ENCODE measurements at regions not wholly inside any gene's neighbourhood (a gene's known extent, or its start where the extent isn't known, plus 50 kb on each side); places are given as distances from the start of the nearest gene placed in this dataset.
"Not testable (repeated sequence)": the region's sequence is repeated elsewhere in the genome, so short reads cannot be mapped to it uniquely, and the experiment has no call there.

DNA sequence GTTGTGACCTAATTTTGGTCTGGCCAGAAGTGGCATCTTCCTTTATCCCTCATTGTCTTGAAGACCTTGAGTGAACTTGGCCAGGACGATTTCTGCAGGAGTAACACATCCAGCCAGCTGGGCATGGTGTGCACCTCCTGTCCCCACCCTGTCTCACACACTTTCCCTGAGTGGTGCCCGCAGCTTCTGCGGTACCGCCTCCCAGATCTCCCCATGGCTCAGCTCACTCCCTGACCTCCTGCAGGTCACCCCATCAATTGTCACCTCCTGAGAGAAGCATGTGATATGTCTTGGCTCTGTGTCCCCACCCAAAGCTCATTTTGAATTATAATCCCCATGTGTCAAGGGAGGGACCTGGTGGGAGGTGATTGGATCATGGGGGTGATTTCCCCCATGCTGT, 50.2 kb upstream of the TP53I11 start:
- no peak for DNase-seq (ENCODE audit: low read depth in 2 of 2)

DNA sequence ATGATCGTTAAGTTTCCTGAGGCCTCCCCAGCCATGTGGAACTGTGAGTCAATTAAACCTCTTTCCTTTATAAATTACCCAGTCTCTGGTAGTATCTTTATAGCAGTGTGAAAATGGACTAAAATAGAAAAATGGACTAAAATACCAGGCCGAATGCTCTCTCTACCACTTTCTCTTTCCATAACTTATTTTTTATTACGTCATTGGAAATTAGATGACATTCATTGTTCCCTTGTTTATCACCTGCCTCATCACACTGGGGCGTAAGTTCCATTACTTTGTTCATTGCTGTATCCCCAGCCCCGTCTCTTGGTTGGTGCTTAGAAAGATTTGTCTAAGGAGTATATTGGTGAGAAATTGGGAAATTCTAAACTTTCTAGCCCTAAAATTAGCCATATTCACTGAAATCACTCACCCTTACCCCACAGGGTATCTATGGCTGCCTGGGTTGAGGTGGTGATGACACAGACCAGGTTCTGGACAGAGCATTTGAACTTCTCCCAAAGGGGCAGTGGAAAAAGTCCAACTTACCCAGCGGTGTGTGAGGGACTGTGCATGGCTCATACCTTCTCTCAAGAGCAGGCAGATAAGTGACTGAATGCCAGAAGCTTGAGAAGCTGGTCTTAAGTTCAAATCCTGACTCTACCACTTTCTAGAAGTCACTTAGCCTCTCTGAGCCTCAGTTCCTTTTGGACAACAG, 50.9 kb upstream of the TP53I11 start:
- DNase-seq (ENCODE audit: low read depth in 2 of 2), result no peak

DNA sequence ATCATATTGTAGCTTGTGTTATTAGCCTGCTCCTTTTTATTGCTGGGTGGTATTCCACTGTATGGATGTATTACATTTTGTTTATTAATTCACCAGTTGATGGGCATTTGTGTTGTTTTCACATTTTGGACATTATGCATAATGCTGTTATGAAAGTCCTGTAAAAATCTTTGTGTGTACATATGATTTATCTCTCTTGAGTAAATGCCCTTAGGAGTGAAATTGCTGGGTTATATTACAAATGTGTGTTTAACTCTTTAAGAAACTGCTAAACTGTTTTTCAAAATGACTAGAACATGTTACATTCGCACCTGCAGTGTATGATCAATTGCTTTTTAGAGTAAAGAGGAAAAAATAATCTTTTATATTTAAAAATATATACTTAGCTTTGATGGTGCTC, 54.4 kb upstream of the TP53I11 start:
- DNase-seq (ENCODE audit: low read depth in 2 of 2), result no peak

DNA sequence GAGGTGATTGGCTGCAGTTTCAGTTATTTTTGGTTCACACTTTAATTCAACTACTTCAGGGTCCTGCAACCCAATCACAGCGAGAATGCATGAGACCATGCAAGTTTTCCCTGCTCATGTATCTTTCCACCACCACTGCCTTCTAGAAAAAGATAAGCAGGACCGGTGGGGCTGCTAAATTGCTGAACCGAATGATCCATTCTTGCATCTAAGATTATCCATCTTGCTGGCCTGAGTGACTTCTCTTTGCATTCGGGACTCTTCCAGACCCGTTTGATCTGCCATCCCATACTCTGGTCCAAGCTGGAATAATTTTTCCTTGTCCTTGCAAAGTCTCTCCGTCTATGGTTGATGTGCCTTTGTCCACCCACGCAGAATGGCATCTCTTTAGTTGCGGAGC, 56.3 kb upstream of the TP53I11 start:
- DNase-seq (ENCODE audit: low read depth in 2 of 2), result no peak

DNA sequence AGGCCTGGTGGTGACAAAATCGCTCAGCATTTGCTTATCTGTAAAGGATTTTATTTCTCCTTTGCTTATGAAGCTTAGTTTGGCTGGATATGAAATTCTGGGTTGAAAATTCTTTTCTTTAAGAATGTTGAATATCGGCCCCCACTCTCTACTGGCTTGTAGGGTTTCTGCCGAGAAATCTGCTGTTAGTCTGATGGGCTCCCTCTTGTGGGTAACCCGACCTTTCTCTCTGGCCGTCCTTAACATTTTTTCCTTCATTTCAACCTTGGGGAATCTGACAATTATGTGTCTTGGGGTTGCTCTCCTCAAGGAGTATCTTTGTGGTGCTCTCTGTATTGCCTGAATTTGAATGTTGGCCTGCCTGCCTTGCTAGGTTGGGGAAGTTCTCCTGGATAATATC, 65.3 kb upstream of the TP53I11 start:
- not testable (repeated sequence) for DNase-seq (ENCODE audit: low read depth in 2 of 2)

DNA sequence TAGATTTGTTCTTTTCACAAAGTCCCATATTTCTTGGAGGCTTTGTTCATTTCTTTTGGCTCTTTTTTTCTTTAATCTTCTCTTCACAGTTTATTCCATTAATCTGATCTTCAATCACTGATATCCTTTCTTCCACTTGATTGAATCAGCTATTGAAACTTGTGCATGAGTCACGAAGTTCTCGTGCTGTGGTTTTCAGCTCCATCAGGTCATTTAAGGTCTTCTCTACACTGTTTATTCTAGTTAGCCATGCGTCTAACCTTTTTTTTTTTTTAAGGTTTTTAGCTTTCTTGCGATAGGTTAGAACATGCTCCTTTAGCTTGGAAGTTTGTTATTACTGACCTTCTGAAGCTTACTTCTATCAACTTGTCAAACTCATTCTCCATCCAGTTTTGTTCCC, 65.8 kb upstream of the TP53I11 start:
- not testable (repeated sequence) for DNase-seq (ENCODE audit: low read depth in 2 of 2)

DNA sequence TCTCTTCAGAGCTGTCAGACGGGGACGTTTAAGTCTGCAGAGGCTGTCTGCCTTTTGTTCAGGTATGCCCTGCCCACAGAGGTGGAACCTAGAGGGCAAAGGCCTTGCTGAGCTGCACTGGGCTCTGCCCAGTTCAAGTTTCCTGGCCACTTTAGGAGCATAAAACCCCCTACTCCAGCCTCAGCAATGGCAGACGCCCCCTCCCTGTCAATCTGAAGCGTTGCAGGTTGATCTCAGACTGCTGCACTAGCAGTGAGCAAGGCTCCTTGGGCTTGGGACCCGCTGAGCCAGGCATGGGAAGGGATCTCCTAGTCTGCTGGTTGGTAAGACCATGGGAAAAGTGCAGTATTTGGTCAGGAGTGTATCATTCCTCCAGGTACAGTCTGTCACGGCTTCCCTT, 66.6 kb upstream of the TP53I11 start:
- no peak for DNase-seq (ENCODE audit: low read depth in 2 of 2)

DNA sequence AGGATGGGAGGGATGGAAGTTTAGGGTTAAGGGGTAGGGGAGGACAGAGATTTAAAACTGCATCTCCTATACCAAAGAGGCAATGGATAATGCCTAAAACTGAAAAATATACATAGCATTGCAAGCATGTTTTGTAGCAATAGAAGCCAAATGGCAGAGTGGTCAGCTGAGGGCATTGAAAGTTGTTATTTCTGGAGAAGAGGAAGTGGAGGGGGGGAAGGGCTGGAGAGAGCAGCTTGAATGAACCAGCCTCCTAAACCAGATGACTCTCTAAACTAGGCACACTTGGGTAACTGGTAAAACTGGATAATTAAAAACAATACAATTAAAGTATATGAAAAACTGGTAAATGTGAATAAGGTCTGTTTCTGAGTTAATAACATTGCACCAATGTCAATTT, 70.3 kb upstream of the TP53I11 start:
- no peak for DNase-seq (ENCODE audit: low read depth in 2 of 2)

DNA sequence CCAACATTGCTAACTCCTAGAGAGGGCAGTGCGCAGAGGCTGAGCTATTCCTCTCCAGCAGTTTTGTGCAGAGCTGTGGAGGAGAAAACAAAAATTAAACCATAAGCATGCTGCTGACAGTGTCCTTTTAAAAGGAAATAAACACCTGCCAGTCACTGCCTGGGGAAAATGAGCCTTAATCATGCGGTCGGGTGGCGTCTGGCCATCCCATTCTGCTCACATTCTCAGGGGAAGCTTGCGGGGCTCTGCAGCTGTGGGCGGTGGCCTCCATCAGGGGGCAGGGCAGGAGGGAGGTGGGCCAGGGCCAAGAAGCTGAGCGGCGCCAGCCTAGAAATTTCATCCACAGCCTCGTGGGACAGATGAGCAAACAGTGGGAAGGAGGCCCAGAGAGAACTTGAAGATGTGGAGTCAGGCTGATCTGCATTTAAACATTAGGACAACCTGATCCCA, 71.0 kb upstream of the TP53I11 start:
- no peak for DNase-seq (ENCODE audit: low read depth in 2 of 2)

DNA sequence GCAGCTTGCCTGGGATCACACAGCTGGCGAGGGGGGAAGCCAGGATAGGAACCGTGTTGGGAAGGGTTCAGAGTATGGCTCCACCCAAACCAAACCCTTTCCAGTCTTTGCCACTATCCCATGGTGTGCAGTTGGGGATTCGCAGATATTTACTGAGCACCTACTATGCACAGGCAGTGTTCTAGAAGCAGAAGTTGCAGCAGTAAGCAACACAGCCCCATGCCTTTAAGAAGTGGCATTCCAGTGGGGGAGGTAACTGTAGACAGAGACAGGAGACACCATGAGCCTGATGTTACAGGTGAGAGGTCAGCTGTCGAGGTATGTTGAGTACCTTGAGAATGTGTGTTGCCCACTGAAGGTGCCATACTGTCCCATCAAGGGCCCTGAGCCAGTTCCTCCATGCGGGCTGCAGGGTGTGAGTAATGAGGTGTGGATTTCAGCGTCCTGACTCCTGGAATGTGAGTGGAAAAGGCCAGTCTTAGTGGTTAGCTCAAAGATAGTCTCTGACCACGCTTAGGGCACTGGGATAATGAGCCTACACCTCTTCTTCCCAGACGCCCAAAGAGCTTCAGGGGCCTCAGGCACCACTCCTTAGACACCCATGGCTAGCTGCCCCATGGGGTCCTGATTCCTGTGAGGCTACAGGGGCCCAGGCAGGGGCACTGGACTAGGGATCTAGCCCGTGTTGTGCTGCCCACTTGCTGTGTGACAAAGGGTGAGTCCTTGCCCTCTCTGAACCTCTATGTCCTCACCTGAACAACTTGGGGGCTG, 71.8 kb upstream of the TP53I11 start:
- no peak for DNase-seq (ENCODE audit: low read depth in 2 of 2)

DNA sequence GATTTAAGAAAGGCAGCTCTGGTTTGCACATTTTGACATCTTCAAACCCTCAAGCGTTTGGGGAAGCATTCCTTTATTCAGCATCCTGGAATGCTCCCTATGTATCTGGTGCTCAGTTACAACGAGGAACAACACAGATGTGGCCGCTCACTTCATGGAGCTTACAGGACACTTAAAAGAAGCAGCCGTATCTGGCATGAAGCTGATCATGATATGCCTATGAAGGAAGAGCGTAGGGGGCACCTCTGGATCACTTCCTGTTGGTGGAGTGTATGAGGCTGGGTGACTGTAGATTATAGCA, 72.3 kb upstream of the TP53I11 start:
- DNase-seq (ENCODE audit: low read depth in 2 of 2), result no peak

DNA sequence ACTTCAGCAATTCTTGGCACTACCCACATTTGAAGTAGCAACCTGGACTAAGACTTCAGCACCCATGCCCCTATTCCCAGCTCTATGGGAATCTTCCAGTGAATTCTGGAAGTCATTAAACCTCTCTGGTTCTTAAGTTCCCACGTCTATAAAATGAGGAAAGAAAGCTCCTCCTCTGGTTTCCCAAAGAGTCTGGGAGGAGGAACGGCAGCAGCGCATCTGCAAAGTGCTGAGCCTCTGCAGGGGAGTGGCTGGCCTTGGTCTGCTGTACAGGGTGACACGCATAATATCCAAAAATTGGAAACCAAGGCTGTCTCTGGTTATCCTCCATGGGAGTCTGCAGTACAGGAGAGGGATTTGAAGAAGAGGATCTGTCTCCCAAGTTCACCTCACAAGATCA, 73.6 kb upstream of the TP53I11 start:
- no peak for DNase-seq (ENCODE audit: low read depth in 2 of 2)

DNA sequence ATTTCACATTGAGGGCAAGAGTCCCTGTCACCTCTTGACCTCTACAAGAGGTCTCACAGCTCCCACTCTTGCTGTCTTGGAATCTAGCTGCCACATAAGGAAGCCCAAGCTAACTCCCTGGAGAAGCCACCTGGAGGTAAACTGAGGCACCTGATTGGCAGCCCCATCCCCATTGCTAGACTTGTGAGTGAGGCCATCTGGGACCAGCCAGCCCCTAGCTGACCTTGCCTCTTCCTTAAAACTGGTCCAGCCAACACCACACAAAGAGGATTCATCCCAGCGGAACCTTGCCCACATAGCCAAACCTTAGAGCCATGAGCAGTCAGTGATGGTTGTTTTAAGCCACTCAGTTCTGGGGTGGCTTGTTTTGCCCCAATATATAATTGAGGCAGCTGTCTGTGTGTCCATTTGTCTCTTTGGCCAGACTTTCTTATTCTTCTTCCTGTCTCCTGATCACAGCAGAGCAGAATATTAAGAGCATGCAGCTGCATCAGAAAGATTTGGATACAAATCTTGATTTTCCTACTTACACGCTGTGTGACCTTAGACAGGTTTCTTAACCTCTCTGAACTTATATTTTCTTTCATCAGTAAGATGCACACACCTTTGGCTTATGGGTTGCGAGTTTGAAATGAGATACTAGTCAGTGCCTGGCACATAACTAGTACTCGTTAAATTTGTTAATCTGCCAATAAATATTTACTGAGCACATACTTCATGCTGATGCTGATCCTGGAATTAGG, 74.3 kb upstream of the TP53I11 start:
- DNase-seq (ENCODE audit: low read depth in 2 of 2), result no peak

DNA sequence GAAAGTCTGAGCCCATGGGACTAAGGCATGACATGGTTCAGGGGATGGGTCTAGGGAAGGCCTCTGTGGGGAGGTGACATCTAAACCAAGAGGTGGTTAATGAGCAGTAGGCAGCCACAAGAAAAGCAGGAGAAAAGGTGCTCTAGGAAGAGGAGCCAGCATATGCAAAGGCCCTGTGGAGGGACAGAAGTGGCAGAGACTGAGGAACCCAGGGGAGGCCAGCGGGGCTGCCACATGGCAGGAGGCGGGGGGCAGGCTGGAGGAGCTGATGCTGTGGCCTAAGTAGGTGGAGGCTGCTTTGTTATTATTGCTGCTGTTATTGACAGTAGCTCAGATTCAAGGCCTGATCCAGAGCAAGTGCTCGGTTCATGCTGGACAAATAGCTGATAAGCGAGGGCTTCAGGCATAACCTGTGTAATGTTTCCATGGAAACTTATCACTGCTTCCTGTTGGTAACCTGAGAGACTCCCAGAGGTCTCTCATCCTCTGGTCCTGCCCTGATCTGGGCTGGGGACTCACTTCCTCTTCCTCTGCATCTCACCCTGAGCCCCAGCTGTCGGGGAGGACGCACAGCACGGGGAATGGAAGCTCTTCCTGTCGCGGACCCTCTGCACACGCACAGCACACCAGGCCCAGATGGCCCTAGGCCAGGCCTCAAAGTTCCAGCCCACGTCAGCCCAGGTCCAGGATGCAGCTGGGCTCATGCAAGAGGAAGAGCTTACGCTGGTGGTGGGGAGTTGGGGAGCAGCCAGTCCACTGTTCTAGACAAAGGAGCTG, 75.2 kb upstream of the TP53I11 start:
- DNase-seq (ENCODE audit: low read depth in 2 of 2), result no peak

DNA sequence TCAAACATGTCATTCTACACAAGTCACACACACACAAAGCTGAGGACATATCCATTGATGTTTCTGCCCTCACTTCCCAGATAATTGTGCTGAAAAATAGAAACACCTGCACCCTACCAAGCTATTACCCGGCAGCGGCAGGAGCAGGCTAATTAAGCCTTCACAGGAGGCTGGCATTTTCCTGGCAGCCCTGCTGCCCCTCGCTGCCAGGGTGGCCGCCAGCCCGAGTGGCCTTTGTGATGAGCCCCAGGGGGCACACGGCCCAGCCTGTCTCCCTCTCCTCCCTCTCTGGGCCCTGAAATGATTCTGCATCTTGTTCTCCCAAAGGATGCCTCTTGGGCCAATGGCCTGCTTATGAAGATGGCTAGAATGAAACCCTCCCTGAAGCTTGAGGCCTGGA, 76.2 kb upstream of the TP53I11 start:
- no peak for DNase-seq (ENCODE audit: low read depth in 2 of 2)

DNA sequence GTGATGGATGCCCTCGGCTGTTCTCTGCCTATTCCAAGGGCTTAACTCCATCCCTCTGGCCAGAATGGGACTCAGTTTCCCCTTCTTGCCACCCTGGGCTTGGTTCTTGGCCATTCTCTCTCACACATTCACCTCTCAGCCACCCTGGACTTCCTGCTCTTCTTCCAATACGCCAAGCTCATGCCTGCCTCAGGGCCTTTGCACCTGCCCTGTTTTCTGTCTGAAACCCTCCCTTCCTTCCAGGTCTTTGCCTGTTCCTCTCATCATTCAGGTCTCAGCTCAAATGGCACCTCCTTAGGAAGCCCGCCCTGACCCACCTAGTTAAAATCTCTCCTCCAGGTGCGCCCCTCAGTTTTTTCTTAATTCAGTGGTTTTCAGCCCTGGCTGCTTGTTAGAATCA, 76.6 kb upstream of the TP53I11 start:
- no peak for DNase-seq (ENCODE audit: low read depth in 2 of 2)

DNA sequence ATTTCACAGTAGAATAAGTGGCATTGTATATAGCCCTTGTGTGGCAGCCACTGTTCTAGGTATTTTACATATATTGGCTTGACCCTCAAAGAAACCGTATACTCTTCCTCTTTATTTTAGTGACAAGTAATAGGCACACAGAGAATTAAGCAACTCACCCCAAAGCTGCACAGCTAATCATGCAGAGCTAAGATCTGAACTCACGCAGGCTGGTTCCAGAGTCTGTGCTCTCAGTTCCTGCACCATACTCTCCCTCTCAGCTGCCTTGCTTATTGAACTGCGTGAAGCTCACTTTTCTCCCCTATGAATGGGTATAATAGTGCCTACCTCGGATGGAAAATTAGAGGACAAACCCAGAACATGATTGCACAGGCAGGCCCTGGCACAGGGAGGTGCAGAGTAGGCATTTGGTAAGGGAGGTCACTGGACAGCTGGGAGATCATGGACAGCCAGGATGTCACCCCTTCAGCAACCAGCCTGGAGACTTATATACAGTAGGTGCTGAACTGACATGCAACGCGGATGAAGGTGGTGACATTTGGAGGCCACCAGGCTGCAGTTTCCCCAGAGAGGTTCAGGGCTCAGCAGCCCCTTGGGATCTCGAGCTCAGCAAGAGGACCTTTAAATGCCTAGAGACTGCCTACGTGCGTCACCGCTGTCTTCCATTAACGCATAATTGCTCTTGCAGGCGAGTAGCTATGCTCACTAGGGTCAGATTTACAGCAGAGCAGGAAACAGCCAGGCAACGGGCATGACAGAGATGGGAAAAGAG, 78.4 kb upstream of the TP53I11 start:
- DNase-seq (ENCODE audit: low read depth in 2 of 2), result no peak

DNA sequence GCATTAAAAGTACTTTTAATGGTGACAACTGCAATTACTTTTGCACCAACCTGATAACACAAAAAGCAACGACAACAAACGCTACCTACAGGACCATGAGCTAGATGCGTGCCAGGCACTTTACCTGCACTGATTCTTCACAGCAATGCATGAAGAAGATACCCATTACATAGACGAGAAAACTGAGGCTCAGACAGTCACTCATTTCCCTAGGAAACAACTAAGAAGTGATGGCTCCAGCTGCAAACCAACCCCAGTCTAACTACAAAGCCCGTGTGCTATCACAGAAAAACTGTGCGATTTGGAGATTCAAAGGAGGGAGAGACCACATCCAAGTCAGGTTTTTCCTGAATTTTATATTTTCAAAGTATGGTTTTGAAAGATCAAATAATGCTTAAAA, 80.1 kb upstream of the TP53I11 start:
- DNase-seq (ENCODE audit: low read depth in 2 of 2), result no peak

DNA sequence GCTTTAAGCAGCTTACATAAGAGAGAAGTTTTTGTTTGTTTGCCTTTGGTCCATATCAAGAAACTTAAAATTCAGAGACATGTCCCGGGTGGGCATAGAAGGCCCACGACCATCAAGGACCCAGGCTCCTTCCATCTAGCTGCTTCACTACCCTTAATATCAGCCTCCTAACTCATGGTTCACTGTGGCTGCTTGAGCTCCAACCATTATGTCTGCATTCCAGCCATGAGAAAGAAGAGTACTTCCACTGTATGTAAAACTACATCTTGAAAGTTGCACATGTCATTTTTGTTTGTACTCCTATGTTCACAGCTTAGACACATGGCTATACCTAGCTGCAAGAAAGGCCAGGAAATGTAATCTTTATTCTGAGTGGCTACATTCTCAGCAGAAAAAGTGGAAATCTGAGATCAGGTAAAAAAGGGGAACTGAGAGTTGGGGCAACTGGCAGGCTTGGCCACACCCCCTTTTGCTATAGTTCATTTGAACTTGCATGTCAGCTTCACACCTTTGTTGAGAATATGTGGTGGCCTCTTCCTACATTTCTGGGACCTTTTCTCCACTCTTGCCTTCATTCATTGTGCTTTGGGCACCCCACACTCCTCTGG, 81.3 kb upstream of the TP53I11 start:
- DNase-seq (ENCODE audit: low read depth in 2 of 2), result no peak

DNA sequence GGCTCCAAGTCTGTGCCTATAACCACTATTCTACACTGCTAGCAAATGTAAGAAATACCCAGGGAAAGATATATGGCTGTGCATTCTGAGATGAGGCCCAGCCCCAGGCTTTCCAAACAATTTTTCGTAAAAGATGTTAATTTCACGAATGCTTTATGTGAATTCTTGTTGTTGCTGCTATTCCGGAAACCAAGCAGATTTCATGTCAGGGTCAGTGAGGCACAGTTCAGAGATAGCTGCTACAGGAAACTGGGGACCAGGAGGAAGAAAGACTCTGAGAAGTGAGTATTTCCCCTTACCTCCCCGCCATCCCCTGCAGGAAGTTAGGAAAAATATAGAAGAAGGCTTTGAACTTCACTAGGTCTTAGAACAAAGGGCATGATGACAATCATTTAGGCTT, 84.7 kb upstream of the TP53I11 start:
- no peak for DNase-seq (ENCODE audit: low read depth in 2 of 2)

DNA sequence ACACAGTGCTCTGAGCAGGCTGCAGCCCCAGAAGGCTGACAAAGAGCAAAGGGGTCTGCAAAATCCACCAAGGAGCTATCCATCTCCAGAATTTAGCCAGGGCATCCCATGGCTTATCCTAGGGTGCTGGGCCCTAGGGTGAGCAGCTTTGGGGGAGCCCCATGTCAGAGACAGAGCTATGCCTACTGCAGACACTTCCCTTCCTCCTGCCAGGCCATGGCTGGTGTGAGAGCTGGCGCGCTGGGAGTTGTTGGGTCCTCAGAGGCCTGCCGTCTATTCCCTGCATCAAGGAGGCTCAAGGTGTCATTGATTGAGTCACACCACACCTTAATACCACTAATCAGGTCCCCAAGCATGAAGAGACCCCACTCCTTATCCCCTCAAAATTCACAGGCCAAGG, 85.3 kb upstream of the TP53I11 start:
- no peak for DNase-seq (ENCODE audit: low read depth in 2 of 2)
